ENCODE measurements at regions not wholly inside any gene's neighbourhood (a gene's known extent, or its start where the extent isn't known, plus 50 kb on each side); places are given as distances from the start of the nearest gene placed in this dataset.

DNA sequence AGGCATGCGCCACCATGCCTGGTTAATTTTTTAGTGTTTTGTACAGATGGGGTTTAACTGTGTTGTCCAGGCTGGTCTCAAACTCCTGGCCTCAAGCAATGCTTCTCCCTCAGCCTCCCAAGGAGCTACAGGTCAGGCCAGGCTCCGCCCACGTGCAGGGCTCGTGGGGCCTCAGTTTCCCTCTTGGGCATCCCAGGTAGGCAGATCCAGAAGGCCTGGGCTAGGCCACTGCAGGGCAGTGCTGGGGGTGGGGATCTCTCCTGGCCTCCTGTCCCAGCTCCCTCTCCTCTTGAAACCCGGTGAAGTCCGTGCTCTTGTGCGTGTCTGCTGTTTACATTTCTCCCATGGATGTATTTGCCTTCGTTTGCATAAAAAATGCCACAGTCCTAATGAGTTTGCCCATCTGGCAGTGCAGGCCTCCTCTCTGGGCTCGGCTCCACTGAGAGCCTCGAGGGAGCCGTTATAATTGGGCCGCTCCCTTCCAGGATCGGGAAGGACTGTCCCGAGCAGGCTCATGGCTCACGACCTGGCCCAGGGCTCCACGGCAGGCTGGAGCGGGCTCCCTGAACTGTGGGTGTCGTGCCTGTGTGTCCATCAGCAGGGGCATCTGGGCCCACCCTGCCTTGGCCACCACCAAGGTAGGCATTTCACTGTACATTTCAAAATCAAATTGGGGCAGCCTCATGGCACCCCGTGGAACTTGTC lies 52.6 kb upstream of the RUFY1 start:
- H3K4me2 ChIP-seq (ENCODE audit: low read depth, low read length, poor library complexity, severe bottlenecking), result no peak overlapping the region
- H4K20me1 ChIP-seq (ENCODE audit: insufficient read depth, low read length, poor library complexity, severe bottlenecking), result no peaks in the 10 kb centered on the region
- no peak overlapping the region for H3K9ac ChIP-seq (ENCODE audit: low read depth, low read length, poor library complexity, severe bottlenecking)
- no peak overlapping the region for H2AFZ ChIP-seq (ENCODE audit: low read length)
- TF ChIP-seq, protein P1, sequence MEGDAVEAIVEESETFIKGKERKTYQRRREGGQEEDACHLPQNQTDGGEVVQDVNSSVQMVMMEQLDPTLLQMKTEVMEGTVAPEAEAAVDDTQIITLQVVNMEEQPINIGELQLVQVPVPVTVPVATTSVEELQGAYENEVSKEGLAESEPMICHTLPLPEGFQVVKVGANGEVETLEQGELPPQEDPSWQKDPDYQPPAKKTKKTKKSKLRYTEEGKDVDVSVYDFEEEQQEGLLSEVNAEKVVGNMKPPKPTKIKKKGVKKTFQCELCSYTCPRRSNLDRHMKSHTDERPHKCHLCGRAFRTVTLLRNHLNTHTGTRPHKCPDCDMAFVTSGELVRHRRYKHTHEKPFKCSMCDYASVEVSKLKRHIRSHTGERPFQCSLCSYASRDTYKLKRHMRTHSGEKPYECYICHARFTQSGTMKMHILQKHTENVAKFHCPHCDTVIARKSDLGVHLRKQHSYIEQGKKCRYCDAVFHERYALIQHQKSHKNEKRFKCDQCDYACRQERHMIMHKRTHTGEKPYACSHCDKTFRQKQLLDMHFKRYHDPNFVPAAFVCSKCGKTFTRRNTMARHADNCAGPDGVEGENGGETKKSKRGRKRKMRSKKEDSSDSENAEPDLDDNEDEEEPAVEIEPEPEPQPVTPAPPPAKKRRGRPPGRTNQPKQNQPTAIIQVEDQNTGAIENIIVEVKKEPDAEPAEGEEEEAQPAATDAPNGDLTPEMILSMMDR (conservative IDR thresholded peaks at IDR 0.05; ENCODE audit: low read length), result no peak
- TF ChIP-seq EZH2phosphoT487 (IDR thresholded peaks at IDR 0.05; ENCODE audit: borderline replicate concordance), result no peak
- no peaks in the 10 kb centered on the region for H3K4me1 ChIP-seq (ENCODE audit: insufficient read depth, low read length, poor library complexity, severe bottlenecking)
- H3K79me2 ChIP-seq (ENCODE audit: insufficient read depth, low read length), result no peaks in the 10 kb centered on the region
- H3K9me2 ChIP-seq (replicated peaks; ENCODE audit: low read depth, low read length), result no peaks in the 10 kb centered on the region
- H3K27me3 ChIP-seq (ENCODE audit: insufficient read depth, low read length, poor library complexity, severe bottlenecking), result no peaks in the 10 kb centered on the region
- H3K9me3 ChIP-seq (ENCODE audit: insufficient read depth, low read depth, low read length), result no peaks in the 10 kb centered on the region
- H3K4me3 ChIP-seq (ENCODE audit: low read length, poor library complexity, severe bottlenecking), result no peak overlapping the region
- no peaks in the 10 kb centered on the region for H3K36me3 ChIP-seq (ENCODE audit: insufficient read depth, low read length)
- H3F3A ChIP-seq (ENCODE audit: low read depth), result no peaks in the 10 kb centered on the region

DNA sequence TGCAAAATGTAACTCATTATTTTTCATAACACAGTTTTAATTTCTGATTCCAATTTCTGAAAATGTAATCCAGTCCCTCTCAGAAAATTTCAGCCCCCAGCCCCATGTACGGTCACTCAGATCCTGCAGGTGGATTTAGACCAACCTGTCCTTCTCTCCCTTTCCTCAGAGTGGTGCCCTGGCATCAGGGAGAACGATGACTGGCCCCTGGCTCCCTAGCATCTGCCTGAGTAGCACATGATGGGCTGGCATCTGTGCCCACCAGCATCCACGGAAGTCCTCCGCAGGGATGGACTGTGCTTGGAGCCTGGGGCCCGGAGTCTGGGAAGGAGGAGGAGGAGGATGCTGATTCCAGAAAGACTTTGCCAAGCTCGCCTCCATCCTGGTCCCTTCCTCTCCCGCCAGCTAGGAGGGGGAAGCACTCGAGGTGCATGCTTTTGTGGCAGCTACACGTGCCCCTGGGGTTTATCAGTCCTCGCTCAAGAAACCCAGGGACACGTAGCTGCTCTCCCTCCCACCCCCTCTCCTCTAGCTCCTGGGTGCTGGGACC lies 54.4 kb upstream of the RUFY1 start:
- no peaks in the 10 kb centered on the region for H3K27me3 ChIP-seq (ENCODE audit: insufficient read depth, low read length, poor library complexity, severe bottlenecking)
- H3K9me3 ChIP-seq (ENCODE audit: insufficient read depth, low read depth, low read length), result no peaks in the 10 kb centered on the region
- H3K4me1 ChIP-seq (ENCODE audit: insufficient read depth, low read length, poor library complexity, severe bottlenecking), result no peaks in the 10 kb centered on the region
- H3K9me2 ChIP-seq (replicated peaks; ENCODE audit: low read depth, low read length), result no peaks in the 10 kb centered on the region
- no peaks in the 10 kb centered on the region for H3K36me3 ChIP-seq (ENCODE audit: insufficient read depth, low read length)
- TF ChIP-seq, protein P1 (conservative IDR thresholded peaks at IDR 0.05; ENCODE audit: low read length), result 0 out of 2 replicates have a peak, but pooled peaks have one; percentile 14
- TF ChIP-seq EZH2phosphoT487 (IDR thresholded peaks at IDR 0.05; ENCODE audit: borderline replicate concordance), result no peak
- no peak overlapping the region for H3K4me3 ChIP-seq (ENCODE audit: low read length, poor library complexity, severe bottlenecking)
- no peaks in the 10 kb centered on the region for H4K20me1 ChIP-seq (ENCODE audit: insufficient read depth, low read length, poor library complexity, severe bottlenecking)
- no peak overlapping the region for H3K4me2 ChIP-seq (ENCODE audit: low read depth, low read length, poor library complexity, severe bottlenecking)
- H3K79me2 ChIP-seq (ENCODE audit: insufficient read depth, low read length), result no peaks in the 10 kb centered on the region
- no peaks in the 10 kb centered on the region for H3F3A ChIP-seq (ENCODE audit: low read depth)
- H3K9ac ChIP-seq (ENCODE audit: low read depth, low read length, poor library complexity, severe bottlenecking), result no peak overlapping the region
- H2AFZ ChIP-seq (ENCODE audit: low read length), result no peak overlapping the region

DNA sequence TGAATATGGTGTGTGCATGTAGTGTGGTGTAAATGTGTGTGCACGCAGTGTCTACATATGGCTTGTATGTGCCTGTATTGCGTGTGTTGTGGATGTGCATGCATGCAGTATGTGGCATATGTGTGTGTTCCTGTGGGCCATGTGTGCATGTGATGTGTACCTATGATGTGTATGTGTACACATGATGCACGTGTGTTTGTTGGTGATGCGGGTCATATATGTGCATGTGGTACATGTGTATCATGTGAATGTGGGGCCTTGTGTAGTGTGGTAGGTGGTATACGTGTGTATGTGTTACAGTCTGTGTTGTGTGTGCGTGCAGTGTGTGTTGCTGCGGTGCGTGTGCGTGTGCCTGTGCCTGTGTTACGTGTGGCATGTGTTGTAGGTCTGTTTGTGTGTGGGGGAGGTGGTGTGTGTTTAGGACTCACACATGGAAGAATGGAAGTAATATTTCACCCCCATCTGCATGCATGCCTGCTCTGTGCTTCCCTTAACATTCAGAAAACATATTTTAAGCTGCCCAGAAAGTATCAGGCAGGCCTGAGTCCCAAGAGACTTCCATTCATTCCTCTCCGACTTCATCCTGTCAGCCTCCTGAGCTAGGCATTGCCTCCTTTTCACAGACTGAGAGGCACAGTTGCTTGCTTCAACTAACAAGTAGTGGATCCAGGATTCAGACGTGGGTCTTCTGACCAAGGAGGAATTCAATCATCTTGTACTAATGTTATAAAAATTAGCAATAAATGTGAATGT lies 55.4 kb upstream of the RUFY1 start:
- H3K9me2 ChIP-seq (replicated peaks; ENCODE audit: low read depth, low read length), result no peaks in the 10 kb centered on the region
- no peaks in the 10 kb centered on the region for H4K20me1 ChIP-seq (ENCODE audit: insufficient read depth, low read length, poor library complexity, severe bottlenecking)
- H3F3A ChIP-seq (ENCODE audit: low read depth), result no peaks in the 10 kb centered on the region
- no peaks in the 10 kb centered on the region for H3K4me1 ChIP-seq (ENCODE audit: insufficient read depth, low read length, poor library complexity, severe bottlenecking)
- TF ChIP-seq, protein P1 (conservative IDR thresholded peaks at IDR 0.05; ENCODE audit: low read length), result no peak
- no peak for TF ChIP-seq EZH2phosphoT487 (IDR thresholded peaks at IDR 0.05; ENCODE audit: borderline replicate concordance)
- H2AFZ ChIP-seq (ENCODE audit: low read length), result no peak overlapping the region
- no peaks in the 10 kb centered on the region for H3K9me3 ChIP-seq (ENCODE audit: insufficient read depth, low read depth, low read length)
- H3K27me3 ChIP-seq (ENCODE audit: insufficient read depth, low read length, poor library complexity, severe bottlenecking), result no peaks in the 10 kb centered on the region
- H3K9ac ChIP-seq (ENCODE audit: low read depth, low read length, poor library complexity, severe bottlenecking), result no peak overlapping the region
- H3K4me2 ChIP-seq (ENCODE audit: low read depth, low read length, poor library complexity, severe bottlenecking), result no peak overlapping the region
- no peaks in the 10 kb centered on the region for H3K79me2 ChIP-seq (ENCODE audit: insufficient read depth, low read length)
- H3K4me3 ChIP-seq (ENCODE audit: low read length, poor library complexity, severe bottlenecking), result no peak overlapping the region
- no peaks in the 10 kb centered on the region for H3K36me3 ChIP-seq (ENCODE audit: insufficient read depth, low read length)
